Hematopoietic multipotent progenitor cell treated with erythropoietin and hydrocortisone succinate and interleukin-3 and kit ligand, for 8 days (in vitro differentiated cells): ENCODE measurements at regions not wholly inside any gene's neighbourhood (a gene's known extent, or its start where the extent isn't known, plus 50 kb on each side); places are given as distances from the start of the nearest gene placed in this dataset.
"Not testable (repeated sequence)": the region's sequence is repeated elsewhere in the genome, so short reads cannot be mapped to it uniquely, and the experiment has no call there.

Experiments
- DNase-seq: peaks from one replicate; pipeline ENCODE4 v3.0.0-alpha.2; 2015

GRCh38 chr16:80114699-80115098, 426.1 kb upstream of the DYNLRB2 start:
- no peak for DNase-seq

GRCh38 chr16:80113873-80114574, 426.8 kb upstream of the DYNLRB2 start:
- DNase-seq = no peak

DNA sequence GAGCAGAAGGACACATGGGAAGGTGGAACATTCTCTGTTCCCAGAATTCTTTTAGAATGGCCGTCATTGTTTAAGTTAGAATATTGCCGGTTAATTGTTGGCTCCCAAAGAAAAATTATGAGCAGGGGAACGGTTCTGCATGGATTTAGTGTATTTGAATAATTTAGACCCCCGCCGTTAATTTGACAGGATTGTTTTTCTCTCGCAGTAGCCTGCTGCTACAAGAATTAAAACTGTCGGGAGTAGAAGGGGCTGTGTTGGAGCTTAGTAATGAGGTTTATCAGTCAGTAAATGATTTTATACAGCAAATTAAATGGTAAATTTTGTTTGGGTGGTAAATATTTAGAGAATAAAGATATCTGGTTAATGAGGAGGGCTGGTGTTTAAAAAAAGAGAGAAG, 431.2 kb upstream of the DYNLRB2 start:
- DNase-seq = no peak

GRCh38 chr16:80107900-80108299, 432.9 kb upstream of the DYNLRB2 start:
- no peak for DNase-seq

DNA sequence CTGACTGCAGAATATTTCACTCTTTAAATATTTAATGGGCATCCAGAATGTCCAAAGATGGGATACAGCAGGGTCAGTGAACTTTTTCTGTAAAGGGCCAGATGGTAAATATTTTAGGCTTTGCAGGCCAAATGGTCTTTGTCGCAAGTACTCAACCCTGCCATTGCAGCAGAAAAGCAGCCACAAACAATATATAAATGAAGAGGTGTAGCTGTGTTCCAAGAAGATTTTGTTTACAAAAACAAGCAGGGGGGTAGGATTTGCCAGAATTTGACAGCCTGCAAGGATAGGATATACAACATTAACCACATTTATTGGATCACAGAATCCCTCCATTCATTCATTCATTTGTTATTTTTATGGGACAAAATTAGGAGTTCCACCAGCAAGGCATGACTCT, 435.0 kb upstream of the DYNLRB2 start:
- no peak for DNase-seq

GRCh38 chr16:80105160-80105559, 435.6 kb upstream of the DYNLRB2 start:
- DNase-seq = no peak

DNA sequence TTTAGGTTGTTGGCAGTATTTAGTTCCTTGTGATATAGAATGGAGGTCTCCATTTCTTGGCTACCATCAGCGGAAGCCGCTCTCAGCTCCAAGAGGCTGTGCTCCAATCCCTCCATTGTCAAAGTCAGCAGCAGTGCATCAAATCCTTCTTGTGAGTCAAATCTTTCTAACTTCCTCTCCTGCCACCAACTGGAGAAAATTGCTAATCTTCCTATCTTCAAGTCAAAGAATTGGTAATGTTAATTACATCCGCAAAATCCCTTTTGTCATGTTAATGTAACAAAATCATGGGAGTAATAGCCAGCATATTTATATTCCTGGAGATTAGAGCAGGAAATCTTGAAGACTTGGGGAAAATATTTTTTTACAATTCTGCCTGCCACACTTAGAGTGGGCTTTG, 436.4 kb upstream of the DYNLRB2 start:
- no peak for DNase-seq

- DNase-seq = no peak
These were observed 437.3 kb upstream of the DYNLRB2 start for GRCh38 chr16:80103463-80103862.

- DNase-seq = no peak
These were observed 439.8 kb upstream of the DYNLRB2 start for GRCh38 chr16:80100846-80101451.

DNA sequence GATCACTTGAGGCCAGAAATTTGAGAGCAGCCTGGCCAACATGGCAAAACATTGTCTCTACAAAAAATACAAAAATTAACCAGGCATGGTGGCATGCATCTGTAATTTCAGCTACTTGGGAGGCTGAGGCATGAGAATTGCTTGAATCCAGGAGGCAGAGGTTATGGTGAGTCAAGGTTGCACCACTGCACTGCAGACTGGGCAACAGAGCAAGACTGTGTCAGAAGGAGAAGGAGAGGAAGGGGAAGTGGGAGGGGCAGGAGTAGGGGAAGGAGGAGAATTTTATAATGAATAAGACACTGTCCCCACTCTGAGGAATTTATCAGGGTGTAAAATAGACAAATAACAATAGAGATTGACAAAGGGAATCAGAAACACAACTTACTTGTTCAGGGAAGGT, 440.6 kb upstream of the DYNLRB2 start:
- no peak for DNase-seq

DNA sequence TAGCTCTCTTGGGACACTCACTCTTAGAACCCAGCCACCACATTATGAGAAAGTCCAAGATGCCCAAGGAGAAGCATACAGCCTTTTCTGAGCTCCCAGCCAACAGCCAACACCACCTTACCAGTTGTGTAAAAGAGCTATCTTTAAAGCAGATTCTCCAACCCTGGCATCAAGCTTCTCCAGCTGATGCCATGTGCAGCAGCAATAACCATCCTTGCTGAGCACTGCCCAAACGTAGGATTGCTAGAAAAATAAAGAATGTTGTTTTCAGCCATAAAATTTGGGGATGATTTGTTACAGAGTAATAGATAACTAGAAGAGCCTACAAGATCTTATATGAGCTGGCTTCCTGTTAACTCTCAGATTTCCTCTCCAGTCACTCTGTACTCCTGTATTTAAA, 443.7 kb upstream of the DYNLRB2 start:
- DNase-seq = no peak

DNA sequence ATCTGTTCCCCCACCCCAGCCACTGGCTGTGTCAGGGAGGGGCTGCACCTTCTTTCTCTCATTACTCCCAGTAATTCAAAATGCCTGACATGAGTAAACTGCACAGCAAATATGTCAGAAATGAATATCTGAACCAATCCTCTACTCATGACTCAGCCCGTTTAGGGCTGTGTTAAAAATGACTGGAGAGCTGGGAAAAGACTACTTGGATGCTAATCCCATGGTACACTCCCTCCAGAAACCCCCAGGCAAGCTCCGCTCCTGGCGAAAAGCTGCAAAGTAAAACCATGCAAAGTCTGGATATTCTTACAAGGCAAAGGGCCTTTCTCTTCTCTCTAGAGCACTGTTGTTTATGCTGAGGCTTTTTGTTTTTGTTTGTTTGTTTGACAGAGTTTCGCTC, 448.1 kb upstream of the DYNLRB2 start:
- no peak for DNase-seq

DNA sequence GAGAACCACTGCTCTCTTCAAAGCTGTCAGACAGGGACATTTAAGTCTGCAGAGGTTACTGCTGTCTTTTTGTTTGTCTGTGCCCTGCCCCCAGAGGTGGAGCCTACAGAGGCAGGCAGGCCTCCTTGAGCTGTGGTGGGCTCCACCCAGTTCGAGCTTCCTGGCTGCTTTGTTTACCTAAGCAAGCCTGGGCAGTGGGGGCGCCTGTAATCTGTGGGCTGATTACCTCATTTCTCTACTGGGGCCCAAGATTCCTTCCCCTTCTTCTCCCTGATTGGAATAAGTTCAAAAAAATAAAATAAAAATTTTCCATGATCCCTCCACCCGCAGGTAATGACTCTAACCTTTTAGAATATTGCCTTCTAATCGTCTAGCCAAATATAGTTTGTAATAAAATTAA, 449.3 kb upstream of the DYNLRB2 start:
- not testable (repeated sequence) for DNase-seq

DNA sequence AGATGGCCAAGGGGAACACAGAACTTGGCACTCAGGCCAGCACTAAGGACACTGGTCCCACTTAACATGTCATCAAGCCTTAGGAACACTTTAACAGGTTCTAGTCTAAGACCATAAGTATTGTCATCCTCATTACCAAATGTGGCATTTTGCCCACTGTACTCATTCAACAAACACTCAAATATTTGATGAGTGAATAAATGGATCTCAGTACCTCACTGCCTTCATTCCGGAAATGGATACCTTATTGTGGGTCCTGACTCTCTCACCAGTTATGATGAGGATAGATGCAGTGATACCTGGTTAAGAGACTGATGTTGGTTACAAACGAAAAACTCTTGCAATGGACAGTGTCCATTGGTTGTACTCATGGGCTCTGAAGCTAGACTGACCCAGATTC, 455.2 kb upstream of the DYNLRB2 start:
- DNase-seq = no peak

DNA sequence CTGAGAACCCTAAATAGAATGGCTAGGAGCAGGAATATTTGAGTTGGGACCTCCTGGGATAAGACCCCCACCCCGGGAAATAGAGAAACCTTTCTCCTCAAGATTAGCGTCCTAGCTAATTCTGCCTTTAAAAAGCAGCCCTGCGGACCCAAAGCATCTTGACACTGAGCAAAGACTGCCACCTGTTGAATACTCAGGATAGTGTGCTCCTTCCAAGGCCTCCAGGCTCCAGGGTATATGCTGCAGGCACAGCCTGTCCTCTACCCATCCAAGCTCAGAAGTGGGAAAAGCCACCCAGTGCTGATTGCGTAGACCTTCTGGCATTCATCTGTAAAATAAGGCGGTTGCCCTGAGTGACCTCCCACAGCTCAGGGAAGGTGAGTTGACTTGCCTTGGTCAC, 456.2 kb upstream of the DYNLRB2 start:
- peak; percentile 28 for DNase-seq

- DNase-seq = no peak
These were observed 456.6 kb upstream of the DYNLRB2 start for GRCh38 chr16:80084163-80084562.

GRCh38 chr16:80082906-80083305, 457.9 kb upstream of the DYNLRB2 start:
- DNase-seq = no peak

- DNase-seq = no peak
These were observed 458.9 kb upstream of the DYNLRB2 start for GRCh38 chr16:80081846-80082245.

DNA sequence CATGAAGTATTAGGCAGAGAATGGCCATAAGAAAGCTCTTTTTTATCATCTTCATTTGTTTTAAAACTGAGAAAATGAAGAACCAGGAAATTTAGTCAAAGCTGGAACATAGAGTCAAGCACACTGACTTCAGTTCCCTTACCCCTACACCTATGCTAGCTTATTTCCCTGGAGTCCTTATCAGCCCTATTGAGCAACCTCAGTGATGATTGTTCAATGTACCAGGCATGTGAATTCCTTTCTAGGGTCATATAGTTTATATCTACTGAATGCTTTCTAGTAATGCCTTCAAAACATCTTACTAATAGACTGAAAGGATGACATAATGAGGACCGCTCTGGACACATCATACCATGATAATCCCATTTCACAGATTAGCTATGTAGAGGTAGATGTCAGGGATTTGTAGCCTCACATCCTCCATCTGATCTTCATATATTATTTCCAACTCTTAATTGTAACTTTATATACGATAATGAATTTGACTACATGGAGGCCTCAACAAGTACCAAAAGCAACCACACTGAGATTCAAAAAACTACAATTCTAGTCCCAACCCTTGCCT, 460.4 kb upstream of the DYNLRB2 start:
- no peak for DNase-seq

- no peak for DNase-seq
These were observed 461.7 kb upstream of the DYNLRB2 start for GRCh38 chr16:80079072-80079471.

GRCh38 chr16:80077696-80078095, 463.1 kb upstream of the DYNLRB2 start:
- no peak for DNase-seq

- DNase-seq = no peak
These were observed 466.5 kb upstream of the DYNLRB2 start for GRCh38 chr16:80074329-80074728.

- no peak for DNase-seq
These were observed 468.8 kb upstream of the DYNLRB2 start for GRCh38 chr16:80071964-80072456.

DNA sequence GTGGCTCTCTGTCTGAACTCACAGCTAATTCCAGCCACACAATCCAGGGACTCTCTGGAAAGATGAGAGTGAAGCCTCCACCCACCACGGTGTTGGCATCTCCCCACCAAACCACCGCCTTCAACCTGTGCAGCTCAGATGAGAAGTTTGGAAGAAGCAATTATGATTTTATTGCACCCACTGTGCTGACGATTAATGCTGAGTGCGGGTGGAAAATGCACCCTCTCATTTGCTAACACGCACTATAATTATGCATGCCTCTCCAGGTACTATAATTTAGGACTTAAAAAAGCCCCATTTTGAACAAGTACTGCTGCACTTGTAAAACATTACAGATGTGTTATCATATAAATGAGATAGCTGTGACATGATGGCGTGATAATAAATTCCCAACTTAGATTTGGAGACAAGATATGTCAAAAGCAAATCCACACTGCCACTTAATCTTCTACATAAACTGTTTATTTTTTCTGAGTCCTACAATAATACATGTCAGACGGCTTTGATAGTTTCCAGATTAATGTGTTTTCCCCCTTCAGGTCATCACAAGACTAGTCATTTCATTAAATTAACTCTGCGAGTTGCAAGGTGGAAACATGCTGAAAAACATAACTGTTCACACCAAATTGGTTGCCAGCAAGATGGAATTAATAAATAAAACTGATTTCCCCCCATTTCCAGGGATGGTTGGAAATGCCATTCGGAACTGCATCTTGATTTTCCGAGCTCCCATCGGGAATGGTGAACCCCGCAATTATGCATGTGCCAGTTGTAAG, 466.5 kb upstream of the MAF start:
- DNase-seq = no peak
